Gastrocnemius medialis (tissue), 4 donors: ENCODE measurements at regions not wholly inside any gene's neighbourhood (a gene's known extent, or its start where the extent isn't known, plus 50 kb on each side); places are given as distances from the start of the nearest gene placed in this dataset.

Experiments
- ATAC-seq, 2 donors: fragments of 150-250 bp; one replicate each; pipeline ENCODE4 v1.9.1; 2016
- DNase-seq, 2 donors: peaks; one replicate each; pipeline ENCODE4 v3.0.0-alpha.2; 2019
- H3K27ac ChIP-seq, 4 donors: fragments of 200-600 bp; sonication (generic); 1 replicate in 1 of 4; 2 replicates in 3 of 4; pipeline ENCODE4 v1.5.1; 2016 to 2018; ENCODE audit warnings: mild to moderate bottlenecking in 2 of 4, moderate library complexity in 1 of 4
- H3K27me3 ChIP-seq, 3 donors: fragments of 200-600 bp; sonication (generic) in 2 of 3; 1 replicate in 1 of 3; 2 replicates in 2 of 3; pipeline versions ENCODE4 v1.5.1 to v1.6.0; 2016 to 2019; ENCODE audit warnings: mild to moderate bottlenecking in 1 of 3, moderate library complexity in 1 of 3
- H3K36me3 ChIP-seq, 2 donors: fragments of 200-600 bp; sonication (generic) in 1 of 2; one replicate each; pipeline ENCODE4 v1.5.1; 2017 to 2018
- H3K4me1 ChIP-seq, 2 donors: fragments of 200-600 bp; sonication (generic) in 1 of 2; one replicate each; pipeline ENCODE4 v1.5.1; 2016 to 2017; ENCODE audit warnings: mild to moderate bottlenecking in 2 of 2
- H3K4me3 ChIP-seq, 4 donors: fragments of 200-600 bp; sonication (generic) in 3 of 4; 1 replicate in 1 of 4; 2 replicates in 3 of 4; pipeline ENCODE4 v1.5.1; 2016 to 2019; ENCODE audit warnings: mild to moderate bottlenecking in 2 of 4
- H3K9me3 ChIP-seq, 3 donors: fragments of 200-600 bp; sonication (generic) in 2 of 3; 1 replicate in 1 of 3; 2 replicates in 2 of 3; pipeline ENCODE4 v1.5.1; 2016 to 2019
- POLR2A ChIP-seq, 2 donors: fragments of 450-650 bp; IDR thresholded peaks; one replicate each; pipeline ENCODE4 v1.6.1; 2017; ENCODE audit warnings: antibody characterized with exemption in 2 of 2, mild to moderate bottlenecking in 2 of 2, moderate library complexity in 2 of 2
- in situ Hi-C, 4 donors: fragments of 200-750 bp; cut with MboI; loops; one replicate each; pipeline versions ENCODE4 v1.15.0 to v1.8.0; 2017; ENCODE audit warnings: low sequenced_read_pairs in 4 of 4
- intact Hi-C: fragments of 100-400 bp; cut with DNase I; formaldehyde crosslinking; loops from one replicate; pipeline ENCODE4 v1.15.1; 2023; ENCODE audit warnings: low total_unique reads
- TF ChIP-seq, protein P1 (sequence below), 5 experiments: fragments of 450-650 bp in 3 of 5; fragments of 200-600 bp in 2 of 5; sonication (generic) in 2 of 5; IDR thresholded peaks in 4 of 5; conservative IDR thresholded peaks in 1 of 5; 1 replicate in 4 of 5; 2 replicates in 1 of 5; pipeline ENCODE4 v1.5.1; 2016 to 2019; ENCODE audit warnings: antibody characterized with exemption in 5 of 5, mild to moderate bottlenecking in 3 of 5, moderate library complexity in 3 of 5

- no peak overlapping the region for H3K4me3 ChIP-seq
- H3K4me1 ChIP-seq = no peaks in the 10 kb centered on the region
- no peak overlapping the region for H3K27ac ChIP-seq
- intact Hi-C loops (no loop called here), in situ Hi-C loops (no loop called here)
- H3K27me3 ChIP-seq = no peaks in the 10 kb centered on the region
- TF ChIP-seq, protein P1, sequence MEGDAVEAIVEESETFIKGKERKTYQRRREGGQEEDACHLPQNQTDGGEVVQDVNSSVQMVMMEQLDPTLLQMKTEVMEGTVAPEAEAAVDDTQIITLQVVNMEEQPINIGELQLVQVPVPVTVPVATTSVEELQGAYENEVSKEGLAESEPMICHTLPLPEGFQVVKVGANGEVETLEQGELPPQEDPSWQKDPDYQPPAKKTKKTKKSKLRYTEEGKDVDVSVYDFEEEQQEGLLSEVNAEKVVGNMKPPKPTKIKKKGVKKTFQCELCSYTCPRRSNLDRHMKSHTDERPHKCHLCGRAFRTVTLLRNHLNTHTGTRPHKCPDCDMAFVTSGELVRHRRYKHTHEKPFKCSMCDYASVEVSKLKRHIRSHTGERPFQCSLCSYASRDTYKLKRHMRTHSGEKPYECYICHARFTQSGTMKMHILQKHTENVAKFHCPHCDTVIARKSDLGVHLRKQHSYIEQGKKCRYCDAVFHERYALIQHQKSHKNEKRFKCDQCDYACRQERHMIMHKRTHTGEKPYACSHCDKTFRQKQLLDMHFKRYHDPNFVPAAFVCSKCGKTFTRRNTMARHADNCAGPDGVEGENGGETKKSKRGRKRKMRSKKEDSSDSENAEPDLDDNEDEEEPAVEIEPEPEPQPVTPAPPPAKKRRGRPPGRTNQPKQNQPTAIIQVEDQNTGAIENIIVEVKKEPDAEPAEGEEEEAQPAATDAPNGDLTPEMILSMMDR (IDR thresholded peaks at IDR 0.05 in 4 of 5, conservative IDR thresholded peaks at IDR 0.05 in 1 of 5) = no peak
- no peak for TF ChIP-seq POLR2A (IDR thresholded peaks at IDR 0.05)
- H3K9me3 ChIP-seq = no peaks in the 10 kb centered on the region
- ATAC-seq = no peak
- no peaks in the 10 kb centered on the region for H3K36me3 ChIP-seq
- DNase-seq = no peak
Observed at GRCh38 chr6:111986651-111987050, 67.3 kb upstream of the CCN6 start.

GRCh38 chr6:111987295-111987694 is 66.6 kb upstream of the CCN6 start:
- DNase-seq (no peak), ATAC-seq (no peak)
- Histone ChIP-seq H3K4me1 (no peaks in the 10 kb centered on the region), H3K27ac (no peak overlapping the region), H3K9me3 (no peaks in the 10 kb centered on the region), H3K27me3 (no peaks in the 10 kb centered on the region), H3K4me3 (no peak overlapping the region), H3K36me3 (no peaks in the 10 kb centered on the region)
- in situ Hi-C loops = no loop called here
- intact Hi-C loops = no loop called here
- TF ChIP-seq, protein P1 (IDR thresholded peaks at IDR 0.05 in 4 of 5, conservative IDR thresholded peaks at IDR 0.05 in 1 of 5) = no peak
- no peak for TF ChIP-seq POLR2A (IDR thresholded peaks at IDR 0.05)

DNA sequence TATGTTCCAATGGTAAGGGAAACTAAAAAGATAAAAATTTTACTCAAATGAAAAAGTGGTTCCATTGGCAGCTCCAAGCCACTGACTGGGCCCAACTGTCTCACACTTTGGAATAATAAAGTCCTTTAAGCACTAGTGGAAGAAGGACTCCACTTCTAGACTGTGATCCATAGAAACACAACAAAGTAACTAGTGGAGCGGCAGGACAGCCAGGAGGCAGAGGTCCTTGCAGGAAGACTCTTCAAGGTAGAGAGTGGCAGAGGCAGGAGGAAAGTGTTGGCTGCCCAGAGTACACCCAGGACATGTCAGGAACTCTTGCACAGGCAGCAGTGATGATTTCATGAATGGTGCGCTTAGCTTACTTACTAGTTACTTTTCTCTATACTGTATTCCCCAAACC is 65.0 kb upstream of the CCN6 start:
- Histone ChIP-seq H3K27me3 (no peaks in the 10 kb centered on the region), H3K36me3 (no peaks in the 10 kb centered on the region), H3K9me3 (no peaks in the 10 kb centered on the region), H3K4me3 (no peak overlapping the region), H3K4me1 (no peaks in the 10 kb centered on the region), H3K27ac (no peak overlapping the region)
- no peak for TF ChIP-seq POLR2A (IDR thresholded peaks at IDR 0.05)
- TF ChIP-seq, protein P1 (IDR thresholded peaks at IDR 0.05 in 4 of 5, conservative IDR thresholded peaks at IDR 0.05 in 1 of 5) = no peak
- ATAC-seq = no peak
- intact Hi-C loops = no loop called here
- DNase-seq = no peak
- in situ Hi-C loops = no loop called here

DNA sequence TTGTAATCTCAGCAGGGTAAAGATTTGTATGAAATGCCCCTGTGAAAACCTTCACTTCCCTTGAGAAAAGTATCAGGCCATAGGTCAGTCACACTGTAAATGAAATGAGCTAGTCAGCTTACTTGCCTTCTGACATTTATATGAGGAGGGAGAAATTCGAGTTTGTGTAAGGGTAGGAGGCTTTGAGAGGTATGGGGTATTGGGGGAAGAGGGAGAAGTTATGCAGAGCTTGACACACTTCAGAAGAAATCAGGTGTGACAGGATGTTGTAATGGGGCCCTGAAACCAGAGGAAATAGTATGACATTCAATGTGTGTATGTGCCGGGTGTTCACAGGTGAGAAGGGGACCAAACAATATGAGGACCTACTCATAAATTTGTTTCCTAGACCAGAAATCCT is 64.2 kb upstream of the CCN6 start:
- Histone ChIP-seq H3K4me3 (no peak overlapping the region), H3K4me1 (no peaks in the 10 kb centered on the region), H3K36me3 (no peaks in the 10 kb centered on the region), H3K27ac (no peak overlapping the region), H3K27me3 (no peaks in the 10 kb centered on the region), H3K9me3 (no peaks in the 10 kb centered on the region)
- ATAC-seq (no peak), DNase-seq (no peak)
- intact Hi-C loops (no loop called here), in situ Hi-C loops (no loop called here)
- no peak for TF ChIP-seq POLR2A (IDR thresholded peaks at IDR 0.05)

GRCh38 chr6:111990214-111990613 is 63.7 kb upstream of the CCN6 start:
- no peak overlapping the region for H3K27ac ChIP-seq
- H3K4me3 ChIP-seq = no peak overlapping the region
- H3K36me3 ChIP-seq = no peaks in the 10 kb centered on the region
- in situ Hi-C loops (no loop called here), intact Hi-C loops (no loop called here)
- no peaks in the 10 kb centered on the region for H3K4me1 ChIP-seq
- no peak for TF ChIP-seq POLR2A (IDR thresholded peaks at IDR 0.05)
- TF ChIP-seq, protein P1 (IDR thresholded peaks at IDR 0.05 in 4 of 5, conservative IDR thresholded peaks at IDR 0.05 in 1 of 5) = no peak
- no peak for DNase-seq
- ATAC-seq = no peak
- no peaks in the 10 kb centered on the region for H3K27me3 ChIP-seq
- H3K9me3 ChIP-seq = no peaks in the 10 kb centered on the region
